ENCODE measurements at regions not wholly inside any gene's neighbourhood (a gene's known extent, or its start where the extent isn't known, plus 50 kb on each side); places are given as distances from the start of the nearest gene placed in this dataset.

DNA sequence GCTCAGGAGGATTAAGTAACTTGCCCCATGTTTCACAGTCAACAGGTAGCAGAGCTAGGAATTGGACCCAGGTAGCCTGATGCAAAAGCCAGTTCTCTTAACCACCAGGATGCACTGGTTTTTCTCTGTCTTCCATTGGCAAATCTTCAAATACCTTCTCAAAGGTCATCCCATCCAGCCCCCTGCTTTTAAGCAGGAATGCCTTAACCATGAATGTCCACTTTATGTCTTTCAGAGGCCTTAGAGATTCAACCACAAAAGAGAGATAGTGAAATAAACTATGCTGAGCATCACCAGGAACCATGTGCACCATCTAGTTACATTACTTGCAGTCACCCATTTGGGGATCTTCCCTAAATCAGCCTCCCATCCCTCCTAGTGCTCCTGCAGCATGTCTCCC, 94.3 kb downstream of the C17orf67 start:
- no peak for DNase-seq

DNA sequence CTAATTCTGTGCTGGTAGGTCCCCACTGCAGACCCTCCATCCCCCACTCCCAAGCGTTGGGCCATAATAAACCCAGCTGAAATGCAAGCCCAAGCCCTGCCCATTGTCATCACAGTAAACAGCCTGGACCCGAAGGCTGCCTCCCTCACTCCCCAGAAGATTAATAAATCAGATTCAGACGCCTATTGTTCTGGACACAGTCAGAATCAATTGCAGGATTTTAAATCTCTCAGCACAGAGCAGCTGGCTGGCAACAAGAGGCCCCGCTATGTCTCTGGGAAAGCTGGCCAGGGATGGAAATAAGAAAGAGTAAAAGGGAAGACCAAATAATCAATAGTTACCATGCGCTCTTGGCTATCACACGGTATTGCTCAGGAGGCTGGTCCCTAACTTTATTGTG, 93.9 kb downstream of the C17orf67 start:
- DNase-seq: no peak

DNA sequence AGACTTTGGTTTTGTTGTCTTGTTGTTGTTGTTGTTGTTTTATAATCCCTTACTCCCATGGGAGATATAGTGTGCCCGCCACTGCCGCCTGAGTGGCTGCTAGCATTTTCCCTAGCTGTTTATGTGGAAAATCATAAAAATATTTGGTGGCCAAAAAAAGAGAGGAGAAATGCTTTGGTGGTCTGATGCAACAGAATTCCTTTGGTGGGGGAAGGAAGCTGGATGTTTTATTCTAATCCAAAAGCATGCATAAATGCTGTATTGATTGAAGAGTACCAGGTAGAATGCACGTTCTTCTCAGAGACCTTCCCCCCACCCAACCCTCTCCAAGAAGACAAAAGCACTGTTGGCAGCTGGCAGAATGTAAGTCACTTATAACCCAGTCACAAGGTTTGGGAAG, 93.2 kb downstream of the C17orf67 start:
- no peak for DNase-seq

Data from bone marrow (tissue), 2 donors.